PC-3 (cell line): ENCODE measurements at regions not wholly inside any gene's neighbourhood (a gene's known extent, or its start where the extent isn't known, plus 50 kb on each side); places are given as distances from the start of the nearest gene placed in this dataset.

ENCODE experiments used
- ATAC-seq: fragments of 200-7000 bp; cut with Tn5 transposase; 2 replicates; pipeline ENCODE4 v1.9.1; 2020; ENCODE audit warnings: mild to moderate bottlenecking, moderate library complexity
- BruUV-seq: library from RNA; stranded (reverse); fragments of 400-500 nt; replicated peaks from 2 replicates; lab custom pipeline; 2021; lab: Mats Ljungman, UMichigan
- CTCF ChIA-PET: fragments of 300-600 bp; sonication (Branson Sonifier 250); formaldehyde crosslinking; loops from one replicate; lab custom pipeline; 2022; ENCODE audit warnings: antibody characterized with exemption; lab: Charles Lee
- POLR2A ChIA-PET: fragments of 300-600 bp; sonication (Branson Sonifier 250); formaldehyde crosslinking; loops from one replicate; lab custom pipeline; 2022; ENCODE audit warnings: antibody characterized with exemption; ENCODE audit not compliant: unreplicated experiment; lab: Charles Lee
- DNase-seq: peaks from one replicate; pipeline ENCODE4 v3.0.0-alpha.2; 2015
- H2AFZ ChIP-seq: fragments of 300-600 bp; sonication (generic); 2 replicates; pipeline ENCODE4 v1.6.0; 2016; ENCODE audit warnings: antibody characterized with exemption, low read length
- H3F3A ChIP-seq: fragments of 300-600 bp; sonication (generic); one replicate; pipeline ENCODE4 v1.6.0; 2017; ENCODE audit warnings: antibody characterized with exemption, low read length, control low read depth, mild to moderate bottlenecking; ENCODE audit not compliant: unreplicated experiment
- H3K27ac ChIP-seq: fragments of 300-600 bp; sonication (generic); 2 replicates; pipeline ENCODE4 v1.5.1; 2016; ENCODE audit warnings: mild to moderate bottlenecking, low read length
- H3K27me3 ChIP-seq: fragments of 300-600 bp; sonication (generic); 2 replicates; pipeline ENCODE4 v1.6.1; 2016; ENCODE audit warnings: low read length, mixed read lengths
- H3K36me3 ChIP-seq: fragments of 300-600 bp; sonication (generic); 2 replicates; pipeline ENCODE4 v1.6.1; 2016; ENCODE audit warnings: low read depth, mixed run types, low read length, mixed read lengths
- H3K4me1 ChIP-seq: fragments of 300-600 bp; sonication (generic); 2 replicates; pipeline ENCODE4 v1.5.1; 2016; ENCODE audit warnings: low read length; ENCODE audit not compliant: insufficient read depth
- H3K4me2 ChIP-seq: fragments of 300-600 bp; sonication (generic); 2 replicates; pipeline ENCODE4 v1.6.0; 2016; ENCODE audit warnings: low read length
- H3K4me3 ChIP-seq: fragments of 300-600 bp; sonication (generic); 2 replicates; pipeline ENCODE4 v1.5.1; 2016; ENCODE audit warnings: mild to moderate bottlenecking, low read length, mixed read lengths
- H3K79me2 ChIP-seq: fragments of 300-600 bp; sonication (generic); 2 replicates; pipeline ENCODE4 v1.6.1; 2017; ENCODE audit warnings: low read length, mixed read lengths
- H3K9ac ChIP-seq: fragments of 300-600 bp; sonication (generic); 2 replicates; pipeline ENCODE4 v1.6.0; 2016; ENCODE audit warnings: mild to moderate bottlenecking, low read length
- H3K9me2 ChIP-seq: fragments of 300-600 bp; sonication (generic); replicated peaks from 2 replicates; pipeline ENCODE4 v1.6.1; 2016; ENCODE audit warnings: mixed run types, low read length, mixed read lengths
- H3K9me3 ChIP-seq: fragments of 300-600 bp; sonication (generic); 2 replicates; pipeline ENCODE4 v1.6.1; 2016; ENCODE audit warnings: low read length, mixed read lengths
- H4K20me1 ChIP-seq: fragments of 300-600 bp; sonication (generic); 2 replicates; pipeline ENCODE4 v1.6.1; 2016; ENCODE audit warnings: low read length, mixed read lengths
- EZH2 ChIP-seq: fragments of 300-600 bp; sonication (generic); IDR thresholded peaks from one replicate; pipeline ENCODE4 v1.6.1; 2017; ENCODE audit warnings: antibody characterized with exemption, mild to moderate bottlenecking, low read length; ENCODE audit not compliant: unreplicated experiment
- EZH2phosphoT487 ChIP-seq: fragments of 300-600 bp; sonication (generic); IDR thresholded peaks from 2 replicates; pipeline ENCODE4 v1.6.1; 2018; ENCODE audit warnings: mild to moderate bottlenecking, antibody characterized with exemption, low read length, borderline replicate concordance
- intact Hi-C: fragments of 100-400 bp; cut with micrococcal nuclease; formaldehyde crosslinking; loops from 2 replicates; pipeline ENCODE4 v1.9.0; 2023
- TF ChIP-seq, protein P1 (sequence below): fragments of 300-600 bp; sonication (generic); conservative IDR thresholded peaks from 2 replicates; pipeline ENCODE4 v1.5.1; 2017; ENCODE audit warnings: antibody characterized with exemption, low read depth, mild to moderate bottlenecking, low read length

DNA sequence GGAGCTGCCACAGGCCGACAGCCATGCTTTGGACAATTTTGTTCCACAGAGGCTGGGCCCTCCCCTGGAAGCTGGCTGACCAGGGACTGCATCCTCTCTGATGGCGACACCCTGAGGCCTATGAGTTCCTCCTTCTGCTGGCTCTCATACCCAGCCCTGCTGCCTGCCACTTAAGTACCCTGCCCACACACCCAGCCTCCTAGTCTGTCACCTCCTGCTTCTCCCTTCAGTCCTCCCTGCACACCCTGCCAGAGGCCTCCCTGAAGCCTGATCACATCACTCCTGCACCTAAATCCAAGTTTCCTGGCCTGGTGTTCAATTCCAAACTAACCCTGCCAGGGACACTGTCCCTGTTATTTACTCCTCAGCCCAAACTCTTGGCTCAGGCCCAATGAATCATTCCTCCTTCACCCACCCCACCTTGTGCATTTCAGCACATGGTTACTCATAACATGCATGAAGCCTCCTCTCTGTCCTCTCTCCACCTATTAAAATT is 136.7 kb upstream of the NECTIN1 start:
- no peaks in the 10 kb centered on the region for H3K79me2 ChIP-seq
- no peak overlapping the region for H3K9ac ChIP-seq
- peaks cover 56% of the 10 kb centered on the region for H3K27me3 ChIP-seq
- H3K9me3 ChIP-seq, result no peaks in the 10 kb centered on the region
- CTCF ChIA-PET, result no interaction called here
- no TSS peak for BruUV-seq
- H4K20me1 ChIP-seq, result no peaks in the 10 kb centered on the region
- DNase-seq (peak; percentile 90), ATAC-seq (peak; percentile 63)
- peaks cover 6% of the 10 kb centered on the region; the same call in 1 of the 2 replicates for H3K4me1 ChIP-seq
- no peak for TF ChIP-seq EZH2
- TF ChIP-seq, protein P1, sequence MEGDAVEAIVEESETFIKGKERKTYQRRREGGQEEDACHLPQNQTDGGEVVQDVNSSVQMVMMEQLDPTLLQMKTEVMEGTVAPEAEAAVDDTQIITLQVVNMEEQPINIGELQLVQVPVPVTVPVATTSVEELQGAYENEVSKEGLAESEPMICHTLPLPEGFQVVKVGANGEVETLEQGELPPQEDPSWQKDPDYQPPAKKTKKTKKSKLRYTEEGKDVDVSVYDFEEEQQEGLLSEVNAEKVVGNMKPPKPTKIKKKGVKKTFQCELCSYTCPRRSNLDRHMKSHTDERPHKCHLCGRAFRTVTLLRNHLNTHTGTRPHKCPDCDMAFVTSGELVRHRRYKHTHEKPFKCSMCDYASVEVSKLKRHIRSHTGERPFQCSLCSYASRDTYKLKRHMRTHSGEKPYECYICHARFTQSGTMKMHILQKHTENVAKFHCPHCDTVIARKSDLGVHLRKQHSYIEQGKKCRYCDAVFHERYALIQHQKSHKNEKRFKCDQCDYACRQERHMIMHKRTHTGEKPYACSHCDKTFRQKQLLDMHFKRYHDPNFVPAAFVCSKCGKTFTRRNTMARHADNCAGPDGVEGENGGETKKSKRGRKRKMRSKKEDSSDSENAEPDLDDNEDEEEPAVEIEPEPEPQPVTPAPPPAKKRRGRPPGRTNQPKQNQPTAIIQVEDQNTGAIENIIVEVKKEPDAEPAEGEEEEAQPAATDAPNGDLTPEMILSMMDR, result no peak
- no peak for TF ChIP-seq EZH2phosphoT487
- no peaks in the 10 kb centered on the region for H3K9me2 ChIP-seq
- H3F3A ChIP-seq, result no peaks in the 10 kb centered on the region
- no peak overlapping the region for H3K27ac ChIP-seq
- no peak overlapping the region for H3K4me2 ChIP-seq
- POLR2A ChIA-PET, result interaction anchor here (0.7 kb wide), 1 partner anchor 100 kb away, joined by 6 read pairs; no protein-coding TSS in a partner anchor
- H2AFZ ChIP-seq, result no peak overlapping the region
- H3K4me3 ChIP-seq, result no peak overlapping the region
- intact Hi-C loops, result no loop called here
- no peaks in the 10 kb centered on the region for H3K36me3 ChIP-seq

GRCh38 chr11:119864836-119865235 is 135.8 kb upstream of the NECTIN1 start:
- Histone ChIP-seq H3K27me3 (peaks cover 56% of the 10 kb centered on the region), H2AFZ (no peak overlapping the region), H3K9ac (no peak overlapping the region), H3K79me2 (no peaks in the 10 kb centered on the region), H4K20me1 (no peaks in the 10 kb centered on the region), H3K4me1 (peaks cover 6% of the 10 kb centered on the region; the same call in 1 of the 2 replicates), H3K4me3 (no peak overlapping the region), H3K9me3 (no peaks in the 10 kb centered on the region), H3F3A (no peaks in the 10 kb centered on the region), H3K9me2 (no peaks in the 10 kb centered on the region), H3K4me2 (no peak overlapping the region), H3K36me3 (no peaks in the 10 kb centered on the region), H3K27ac (no peak overlapping the region)
- DNase-seq (no peak), ATAC-seq (no peak)
- POLR2A ChIA-PET, result no interaction called here
- BruUV-seq, result no TSS peak
- intact Hi-C loops, result no loop called here
- TF ChIP-seq EZH2phosphoT487 (no peak), EZH2 (no peak)
- TF ChIP-seq, protein P1, result no peak
- CTCF ChIA-PET, result no interaction called here

- DNase-seq (no peak), ATAC-seq (no peak)
- TF ChIP-seq EZH2, result no peak
- TF ChIP-seq, protein P1, result no peak
- TF ChIP-seq EZH2phosphoT487, result no peak
- Histone ChIP-seq H3K9me2 (no peaks in the 10 kb centered on the region), H3K4me2 (no peak overlapping the region), H3K27ac (no peak overlapping the region), H3K36me3 (no peaks in the 10 kb centered on the region), H3K27me3 (peaks cover 56% of the 10 kb centered on the region), H4K20me1 (no peaks in the 10 kb centered on the region), H3K9ac (no peak overlapping the region), H3K4me3 (no peak overlapping the region), H2AFZ (no peak overlapping the region), H3K4me1 (peaks cover 6% of the 10 kb centered on the region; the same call in 1 of the 2 replicates), H3K9me3 (no peaks in the 10 kb centered on the region), H3F3A (no peaks in the 10 kb centered on the region), H3K79me2 (no peaks in the 10 kb centered on the region)
- no TSS peak for BruUV-seq
- intact Hi-C loops, result no loop called here
- POLR2A ChIA-PET, result no interaction called here
- CTCF ChIA-PET, result no interaction called here
Observed at GRCh38 chr11:119863851-119864601, 135.0 kb upstream of the NECTIN1 start.
